ENCODE measurements at regions not wholly inside any gene's neighbourhood (a gene's known extent, or its start where the extent isn't known, plus 50 kb on each side); places are given as distances from the start of the nearest gene placed in this dataset.
A peak's percentile ranks its signal among the peaks of the same experiment; 100 is the strongest.

DNA sequence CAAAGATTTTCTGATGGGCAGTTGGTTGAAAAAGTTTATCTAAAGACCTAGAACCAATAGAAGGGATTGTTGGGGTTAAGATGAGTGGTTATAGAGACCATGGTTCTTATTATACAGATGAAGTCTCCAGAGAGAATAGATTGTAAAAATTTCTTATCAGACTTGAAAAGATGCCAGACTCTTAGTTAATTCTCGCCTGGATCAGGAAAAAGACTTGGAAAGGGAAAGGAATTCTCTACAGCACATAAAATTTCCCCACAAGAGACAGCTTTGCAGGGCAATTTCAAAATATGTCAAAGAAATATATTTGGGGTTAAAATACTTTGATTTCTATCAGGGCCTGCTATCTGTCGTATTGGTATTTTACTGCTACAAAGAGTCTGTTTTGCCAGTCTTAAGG is 582.6 kb downstream of the UTRN start:
- H3K4me3 ChIP-seq (ENCODE audit: low read depth, low read length) = no peak overlapping the region
- no peak for DNase-seq (ENCODE audit: low read depth)
- TF ChIP-seq, protein P1, sequence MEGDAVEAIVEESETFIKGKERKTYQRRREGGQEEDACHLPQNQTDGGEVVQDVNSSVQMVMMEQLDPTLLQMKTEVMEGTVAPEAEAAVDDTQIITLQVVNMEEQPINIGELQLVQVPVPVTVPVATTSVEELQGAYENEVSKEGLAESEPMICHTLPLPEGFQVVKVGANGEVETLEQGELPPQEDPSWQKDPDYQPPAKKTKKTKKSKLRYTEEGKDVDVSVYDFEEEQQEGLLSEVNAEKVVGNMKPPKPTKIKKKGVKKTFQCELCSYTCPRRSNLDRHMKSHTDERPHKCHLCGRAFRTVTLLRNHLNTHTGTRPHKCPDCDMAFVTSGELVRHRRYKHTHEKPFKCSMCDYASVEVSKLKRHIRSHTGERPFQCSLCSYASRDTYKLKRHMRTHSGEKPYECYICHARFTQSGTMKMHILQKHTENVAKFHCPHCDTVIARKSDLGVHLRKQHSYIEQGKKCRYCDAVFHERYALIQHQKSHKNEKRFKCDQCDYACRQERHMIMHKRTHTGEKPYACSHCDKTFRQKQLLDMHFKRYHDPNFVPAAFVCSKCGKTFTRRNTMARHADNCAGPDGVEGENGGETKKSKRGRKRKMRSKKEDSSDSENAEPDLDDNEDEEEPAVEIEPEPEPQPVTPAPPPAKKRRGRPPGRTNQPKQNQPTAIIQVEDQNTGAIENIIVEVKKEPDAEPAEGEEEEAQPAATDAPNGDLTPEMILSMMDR (IDR thresholded peaks at IDR 0.05; ENCODE audit: insufficient read depth, low read depth, low read length) = no peak

DNA sequence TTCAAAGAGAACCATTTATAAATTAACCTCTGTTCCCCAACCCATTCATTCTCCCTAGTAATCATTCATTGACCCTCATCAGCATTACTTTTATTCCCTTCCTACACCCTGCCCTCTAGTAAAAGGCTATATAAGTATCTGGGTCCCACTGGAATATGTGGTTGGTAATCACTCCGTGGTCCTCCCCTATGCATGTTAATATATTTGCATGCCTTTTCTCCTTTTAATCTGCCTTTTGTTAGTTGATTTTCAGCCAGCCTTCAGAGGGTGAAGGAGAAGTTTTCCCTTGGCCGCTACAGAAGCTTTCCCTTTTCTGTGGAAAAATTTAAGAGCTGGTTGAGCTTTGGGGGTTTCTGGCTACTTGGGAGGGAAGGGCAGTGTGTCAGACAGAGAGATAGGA is 585.6 kb downstream of the UTRN start:
- TF ChIP-seq, protein P1 (IDR thresholded peaks at IDR 0.05; ENCODE audit: insufficient read depth, low read depth, low read length) = no peak
- no peak overlapping the region for H3K4me3 ChIP-seq (ENCODE audit: low read depth, low read length)
- DNase-seq (ENCODE audit: low read depth) = no peak

DNA sequence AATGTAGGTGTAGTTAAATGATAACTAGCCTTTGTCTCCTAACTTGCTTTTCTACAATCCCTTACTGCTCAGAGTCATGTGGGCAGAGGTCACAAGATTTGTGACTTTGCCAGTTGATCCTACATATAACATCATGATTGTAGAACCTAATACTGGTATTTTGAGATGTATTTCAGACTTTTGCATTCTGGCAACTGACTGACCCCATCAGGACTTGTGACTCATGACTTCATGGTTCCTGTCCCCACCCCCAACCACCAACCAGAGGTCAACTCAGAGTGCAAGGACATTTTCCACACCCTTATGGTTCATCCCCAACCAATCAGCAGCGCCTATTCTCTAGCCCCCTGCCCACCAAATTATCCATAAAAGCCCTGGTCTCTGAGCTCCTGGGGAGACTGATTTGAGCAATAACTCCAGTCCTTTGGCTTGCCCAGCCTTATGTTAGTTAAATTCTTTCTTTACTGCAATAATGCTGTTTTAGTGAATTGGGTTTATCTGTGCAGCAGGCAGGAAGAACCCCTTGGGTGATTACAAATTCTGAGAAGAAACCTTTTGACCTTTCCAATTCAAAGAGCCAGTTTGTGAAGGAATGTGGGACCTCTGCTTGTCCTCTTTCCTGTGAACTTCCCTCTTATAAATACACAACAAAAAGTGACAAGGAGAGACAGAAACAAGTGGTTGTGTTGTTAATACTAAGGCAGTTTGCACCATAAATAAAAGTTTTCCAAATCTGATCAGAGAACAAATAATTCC is 588.7 kb downstream of the UTRN start:
- TF ChIP-seq, protein P1 (IDR thresholded peaks at IDR 0.05; ENCODE audit: insufficient read depth, low read depth, low read length) = no peak
- no peak overlapping the region for H3K4me3 ChIP-seq (ENCODE audit: low read depth, low read length)
- no peak for DNase-seq (ENCODE audit: low read depth)

DNA sequence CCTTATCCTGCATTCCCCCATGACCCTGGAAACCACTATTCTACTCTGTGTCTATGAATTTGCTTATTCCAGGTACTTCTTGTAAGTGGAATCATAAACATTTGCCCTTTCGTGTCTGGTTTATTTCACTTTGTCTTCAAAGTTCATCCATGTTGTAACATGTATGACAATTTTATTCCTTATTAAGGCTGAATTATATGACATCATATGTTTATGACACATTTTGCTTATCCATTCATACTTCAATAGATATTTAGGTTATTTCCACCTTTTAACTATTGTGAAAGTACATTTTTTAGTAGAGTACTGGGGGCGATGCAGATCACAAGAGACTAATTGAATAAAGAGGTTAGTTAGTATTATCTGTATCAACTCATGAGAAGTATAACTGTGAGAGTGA is 591.6 kb downstream of the UTRN start:
- TF ChIP-seq, protein P1 (IDR thresholded peaks at IDR 0.05; ENCODE audit: insufficient read depth, low read depth, low read length) = no peak
- H3K4me3 ChIP-seq (ENCODE audit: low read depth, low read length) = no peak overlapping the region
- DNase-seq (ENCODE audit: low read depth) = no peak

DNA sequence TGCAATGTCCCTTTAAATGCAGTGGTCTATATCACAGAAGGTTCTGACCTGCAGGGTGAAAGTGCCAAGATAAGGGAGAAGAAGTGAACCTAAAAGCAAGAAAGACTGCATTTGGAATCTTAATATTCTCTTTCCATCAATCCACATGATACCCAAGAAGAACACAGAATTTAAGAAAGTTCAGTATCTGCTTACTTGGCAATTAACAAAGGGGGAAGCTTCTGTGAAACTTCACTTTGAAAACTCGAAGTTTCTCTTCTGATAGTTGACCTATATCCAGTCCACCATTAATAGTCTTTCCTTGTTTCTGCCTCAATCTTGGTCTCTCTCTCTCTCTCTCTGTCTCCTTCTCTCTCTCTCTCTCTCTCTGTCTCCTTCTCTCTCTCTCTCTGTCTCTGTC is 592.0 kb downstream of the UTRN start:
- TF ChIP-seq, protein P1 (IDR thresholded peaks at IDR 0.05; ENCODE audit: insufficient read depth, low read depth, low read length) = no peak
- no peak for DNase-seq (ENCODE audit: low read depth)

DNA sequence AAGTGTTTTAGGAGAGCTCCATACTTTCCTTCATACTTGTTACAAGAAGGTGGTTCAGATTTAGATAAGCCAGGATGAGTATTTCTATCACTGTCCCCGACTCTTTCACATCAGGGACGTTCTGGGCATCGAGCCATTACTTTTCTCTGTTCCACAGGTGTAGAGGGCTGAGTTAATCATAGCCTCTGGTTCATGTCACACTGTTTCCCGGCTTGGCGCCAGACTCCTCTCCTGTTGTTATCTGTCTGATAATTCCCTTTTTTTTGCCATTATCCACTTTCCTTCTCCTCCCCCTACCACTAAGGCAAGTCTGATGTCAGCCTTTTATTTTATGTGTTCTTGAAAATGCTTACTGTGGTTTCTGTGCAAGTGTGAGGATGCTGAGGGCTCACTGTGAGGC is 593.4 kb downstream of the UTRN start:
- TF ChIP-seq, protein P1 (IDR thresholded peaks at IDR 0.05; ENCODE audit: insufficient read depth, low read depth, low read length) = no peak
- H3K4me3 ChIP-seq (ENCODE audit: low read depth, low read length) = no peak overlapping the region
- no peak for DNase-seq (ENCODE audit: low read depth)

More for the DNA sequence above, 592.0 kb downstream of the UTRN start:
- no peak overlapping the region for H3K4me3 ChIP-seq (ENCODE audit: low read depth, low read length)

DNA sequence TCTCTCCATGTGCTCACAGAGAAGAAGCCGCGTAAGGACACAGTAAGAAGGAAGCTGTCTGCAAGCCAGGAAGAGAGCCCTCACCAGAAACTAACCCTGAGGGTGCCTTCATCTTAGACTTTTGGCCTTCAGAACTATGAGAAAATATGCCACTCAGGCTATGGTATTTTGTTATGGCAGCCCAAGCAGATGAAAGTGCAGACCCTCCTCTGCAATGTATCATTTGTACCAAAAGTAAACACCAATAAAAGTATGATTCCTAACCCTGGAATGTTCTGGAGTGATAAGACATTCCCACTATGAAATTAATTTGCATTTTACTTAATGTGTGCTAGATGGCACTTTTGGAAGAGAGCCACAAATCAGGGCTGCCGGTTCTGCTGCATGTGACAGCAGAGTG is 594.3 kb downstream of the UTRN start:
- peak; percentile 7 for DNase-seq (ENCODE audit: low read depth)
- H3K4me3 ChIP-seq (ENCODE audit: low read depth, low read length) = no peak overlapping the region
- TF ChIP-seq, protein P1 (IDR thresholded peaks at IDR 0.05; ENCODE audit: insufficient read depth, low read depth, low read length) = no peak

All from fibroblast of villous mesenchyme (primary cell).